K562 (cell line): ENCODE measurements at regions not wholly inside any gene's neighbourhood (a gene's known extent, or its start where the extent isn't known, plus 50 kb on each side); places are given as distances from the start of the nearest gene placed in this dataset.

Experiments
- ATAC-seq: fragments of 200-7000 bp; cut with Tn5 transposase; 3 replicates; pipeline ENCODE4 v1.9.1; 2020; ENCODE audit warnings: moderate library complexity
- BruUV-seq: library from RNA; stranded (reverse); fragments of 400-500 nt; replicated peaks from 2 replicates; lab custom pipeline; 2021; lab: Mats Ljungman, UMichigan
- CTCF ChIA-PET: fragments of 300-600 bp; formaldehyde crosslinking; extraction: SDS; loops from one replicate; lab custom pipeline; 2021; ENCODE audit warnings: low intra/inter-chr PET ratio; lab: Yijun Ruan, JAX
- POLR2A ChIA-PET: fragments of 300-600, 350-650 bp; sonication (Branson Sonifier 250); formaldehyde crosslinking; extraction: SDS; loops from one replicate; lab custom pipeline; 2021; ENCODE audit warnings: antibody characterized with exemption, inconsistent platforms; lab: Yijun Ruan, JAX
- DNase-seq, 4 experiments: peaks; one replicate each; pipeline versions ENCODE4 v3.0.0 to v3.0.0-alpha.2; 2011 to 2018; ENCODE audit warnings: low spot score in 3 of 4, mixed read lengths in 3 of 4; ENCODE audit errors: extremely low read depth in 1 of 4
- FAIRE-seq: peaks from 2 replicates; lab custom pipeline; 2011; peaks lifted over from hg19 to GRCh38; lab: Jason Lieb, UNC
- H2AFZ ChIP-seq: 2 replicates; pipeline ENCODE4 v1.6.0; 2011; ENCODE audit warnings: low read depth, low read length, control low read depth, inconsistent platforms
- H3K27ac ChIP-seq: fragments of 200-600 bp; 3 replicates; pipeline ENCODE4 v1.8.0; 2011; ENCODE audit warnings: low read depth, mild to moderate bottlenecking, control low read depth, inconsistent platforms, low read length, moderate library complexity, mixed read lengths; ENCODE audit errors: extremely low read depth
- H3K27me3 ChIP-seq, 2 experiments: fragments of 300-600 bp in 1 of 2; 2 replicates in 1 of 2; 3 replicates in 1 of 2; pipeline versions ENCODE4 v1.6.0 to v1.8.0; 2011; ENCODE audit warnings: inconsistent platforms in 2 of 2, low read length in 2 of 2, mild to moderate bottlenecking in 1 of 2, mixed read lengths in 1 of 2, moderate library complexity in 1 of 2; ENCODE audit not compliant: control insufficient read depth in 2 of 2, insufficient read depth in 2 of 2
- H3K36me3 ChIP-seq: fragments of 300-600 bp; 3 replicates; pipeline ENCODE4 v1.8.0; 2011; ENCODE audit warnings: mild to moderate bottlenecking, low read length, inconsistent platforms; ENCODE audit not compliant: control insufficient read depth, insufficient read depth
- H3K4me1 ChIP-seq, 2 experiments: fragments of 200-600 bp in 1 of 2; replicated peaks in 1 of 2; 2 replicates in 1 of 2; 3 replicates in 1 of 2; pipeline versions ENCODE4 v1.5.1 to v1.8.0; 2011; ENCODE audit warnings: inconsistent platforms in 2 of 2, low read length in 2 of 2, mild to moderate bottlenecking in 1 of 2, mixed read lengths in 1 of 2, moderate library complexity in 1 of 2; ENCODE audit not compliant: control insufficient read depth in 2 of 2, insufficient read depth in 2 of 2
- H3K4me2 ChIP-seq: 2 replicates; pipeline ENCODE4 v1.6.1; 2011; ENCODE audit warnings: low read length, control low read depth, inconsistent platforms, mixed read lengths; ENCODE audit not compliant: insufficient read depth
- H3K4me3 ChIP-seq: fragments of 200-600 bp; sonication (generic), shearing (Covaris generic); 2 replicates; pipeline ENCODE4 v1.5.1; 2016; ENCODE audit warnings: control low read depth, inconsistent platforms
- H3K79me2 ChIP-seq: fragments of 200-600 bp; 3 replicates; pipeline ENCODE4 v1.8.0; 2011; ENCODE audit warnings: low read length, inconsistent platforms; ENCODE audit not compliant: control insufficient read depth, insufficient read depth
- H3K9ac ChIP-seq, 2 experiments: 2 replicates each; pipeline versions ENCODE4 v1.6.0 to v1.6.1; 2011; ENCODE audit warnings: low read depth in 2 of 2, low read length in 2 of 2, control low read depth in 1 of 2, inconsistent platforms in 1 of 2, mild to moderate bottlenecking in 1 of 2, mixed read lengths in 1 of 2; ENCODE audit not compliant: insufficient read depth in 1 of 2
- H3K9me1 ChIP-seq: one replicate; pipeline ENCODE4 v1.6.0; 2011; ENCODE audit warnings: inconsistent platforms, mild to moderate bottlenecking, low read length, moderate library complexity; ENCODE audit not compliant: control insufficient read depth, insufficient read depth
- H3K9me3 ChIP-seq: replicated peaks from 2 replicates; pipeline ENCODE4 v1.5.1; 2011; ENCODE audit warnings: low read depth, low read length, inconsistent platforms; ENCODE audit not compliant: control insufficient read depth, insufficient read depth
- H4K20me1 ChIP-seq: replicated peaks from 2 replicates; pipeline ENCODE4 v1.6.1; 2011; ENCODE audit warnings: low read length, inconsistent platforms, mixed read lengths; ENCODE audit not compliant: control insufficient read depth, insufficient read depth
- ARNT ChIP-seq, 2 experiments: fragments of 450-650 bp; IDR thresholded peaks; 2 replicates each; pipeline ENCODE4 v1.6.1; 2016; ENCODE audit warnings: mild to moderate bottlenecking in 1 of 2
- CTBP1 ChIP-seq: fragments of 450-650 bp; IDR thresholded peaks from 2 replicates; pipeline ENCODE4 v1.6.1; 2016; ENCODE audit warnings: borderline replicate concordance
- IRF2 ChIP-seq: sonication (generic); formaldehyde crosslinking; IDR thresholded peaks from 2 replicates; pipeline ENCODE4 v1.8.1; 2022; ENCODE audit warnings: mild to moderate bottlenecking, missing genetic modification reagents
- KAT8 ChIP-seq: fragments of 450-650 bp; IDR thresholded peaks from 2 replicates; pipeline ENCODE4 v1.6.1; 2016; ENCODE audit warnings: low read depth, mild to moderate bottlenecking
- TAL1 ChIP-seq: fragments of 450-650 bp; IDR thresholded peaks from 2 replicates; pipeline ENCODE4 v1.6.1; 2016; ENCODE audit warnings: mild to moderate bottlenecking
- WGBS: fragments of 100-300 bp; shearing (Covaris generic); methylation state at CpG from one replicate; pipeline ENCODE4 v1.1.6; 2016; ENCODE audit warnings: low coverage, mixed read lengths; ENCODE audit not compliant: insufficient coverage; ENCODE audit errors: missing lambda C conversion rate; 5-methylcytosine and 5-hydroxymethylcytosine counted together
- in situ Hi-C: fragments of 300-500 bp; cut with MboI; formaldehyde crosslinking; loops from 4 replicates; pipeline ENCODE4 v1.15.0; 2018; ENCODE audit warnings: inconsistent platforms, mixed read lengths
- intact Hi-C: fragments of 100-400 bp; cut with micrococcal nuclease; formaldehyde crosslinking; loops from 2 replicates; pipeline ENCODE4 v1.14.2; 2022
- TF ChIP-seq, protein P1 (sequence below), 2 experiments: fragments of 450-650 bp; conservative IDR thresholded peaks; 2 replicates each; pipeline ENCODE4 v1.6.1; 2017; ENCODE audit warnings: mild to moderate bottlenecking in 2 of 2, moderate library complexity in 2 of 2
- TF ChIP-seq, protein P2 (sequence below), 2 experiments: fragments of 450-650 bp; IDR thresholded peaks; 2 replicates each; pipeline ENCODE4 v1.6.1; 2016

DNA sequence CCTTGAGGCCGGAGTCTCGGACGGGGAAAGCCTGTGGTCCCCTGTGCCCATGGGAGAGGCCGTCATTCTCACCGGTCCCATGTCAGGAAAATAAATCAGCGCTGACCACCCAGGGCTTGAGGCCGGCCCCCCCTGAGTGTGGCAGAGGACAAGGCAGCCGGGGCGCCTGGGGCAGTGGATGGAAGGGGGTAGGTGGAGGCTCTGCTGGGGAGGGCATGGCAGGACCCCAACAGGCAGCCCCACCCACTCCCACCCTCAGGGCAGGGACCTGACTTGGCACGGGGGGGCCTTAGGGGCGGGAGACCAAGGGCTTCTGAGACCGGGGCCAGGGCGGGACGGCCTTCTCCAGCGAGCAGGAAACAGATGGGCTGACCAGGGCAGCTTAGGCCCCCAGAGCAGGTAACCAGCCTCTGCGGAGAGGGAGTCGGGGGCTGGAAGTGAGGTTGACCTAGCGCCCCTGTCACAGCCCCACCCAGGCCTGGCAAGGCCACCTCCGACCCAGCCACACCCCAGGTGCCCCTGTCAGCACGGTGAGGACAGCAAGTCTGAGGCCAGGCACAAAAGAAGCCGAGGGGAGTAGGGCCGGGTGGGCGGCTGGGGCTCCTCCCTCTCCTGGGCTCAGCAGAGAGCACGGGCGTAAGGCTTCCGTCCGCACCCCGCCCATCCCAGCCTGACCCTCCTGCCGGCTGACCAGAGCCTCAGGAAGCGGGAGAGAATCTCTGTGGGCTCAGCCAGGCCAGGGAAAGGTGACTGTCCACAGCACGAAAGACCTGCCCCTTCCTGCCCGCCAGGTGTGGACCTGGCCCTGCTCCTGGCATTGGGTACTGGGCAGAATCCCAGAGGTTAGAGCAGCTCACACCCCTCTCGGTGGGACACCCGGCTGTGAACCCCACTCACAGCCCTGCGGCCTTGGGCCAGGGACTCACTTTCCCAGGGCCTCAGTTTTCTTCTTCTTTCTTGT, 87.4 kb downstream of the FOXL3 start (continued):
- TF ChIP-seq, protein P1, sequence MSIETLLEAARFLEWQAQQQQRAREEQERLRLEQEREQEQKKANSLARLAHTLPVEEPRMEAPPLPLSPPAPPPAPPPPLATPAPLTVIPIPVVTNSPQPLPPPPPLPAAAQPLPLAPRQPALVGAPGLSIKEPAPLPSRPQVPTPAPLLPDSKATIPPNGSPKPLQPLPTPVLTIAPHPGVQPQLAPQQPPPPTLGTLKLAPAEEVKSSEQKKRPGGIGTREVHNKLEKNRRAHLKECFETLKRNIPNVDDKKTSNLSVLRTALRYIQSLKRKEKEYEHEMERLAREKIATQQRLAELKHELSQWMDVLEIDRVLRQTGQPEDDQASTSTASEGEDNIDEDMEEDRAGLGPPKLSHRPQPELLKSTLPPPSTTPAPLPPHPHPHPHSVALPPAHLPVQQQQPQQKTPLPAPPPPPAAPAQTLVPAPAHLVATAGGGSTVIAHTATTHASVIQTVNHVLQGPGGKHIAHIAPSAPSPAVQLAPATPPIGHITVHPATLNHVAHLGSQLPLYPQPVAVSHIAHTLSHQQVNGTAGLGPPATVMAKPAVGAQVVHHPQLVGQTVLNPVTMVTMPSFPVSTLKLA (conservative IDR thresholded peaks at IDR 0.05) = no peak
- no peak for TF ChIP-seq TAL1
- TF ChIP-seq, protein P2, sequence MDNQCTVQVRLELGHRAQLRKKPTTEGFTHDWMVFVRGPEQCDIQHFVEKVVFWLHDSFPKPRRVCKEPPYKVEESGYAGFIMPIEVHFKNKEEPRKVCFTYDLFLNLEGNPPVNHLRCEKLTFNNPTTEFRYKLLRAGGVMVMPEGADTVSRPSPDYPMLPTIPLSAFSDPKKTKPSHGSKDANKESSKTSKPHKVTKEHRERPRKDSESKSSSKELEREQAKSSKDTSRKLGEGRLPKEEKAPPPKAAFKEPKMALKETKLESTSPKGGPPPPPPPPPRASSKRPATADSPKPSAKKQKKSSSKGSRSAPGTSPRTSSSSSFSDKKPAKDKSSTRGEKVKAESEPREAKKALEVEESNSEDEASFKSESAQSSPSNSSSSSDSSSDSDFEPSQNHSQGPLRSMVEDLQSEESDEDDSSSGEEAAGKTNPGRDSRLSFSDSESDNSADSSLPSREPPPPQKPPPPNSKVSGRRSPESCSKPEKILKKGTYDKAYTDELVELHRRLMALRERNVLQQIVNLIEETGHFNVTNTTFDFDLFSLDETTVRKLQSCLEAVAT (IDR thresholded peaks at IDR 0.05) = no peak

DNA sequence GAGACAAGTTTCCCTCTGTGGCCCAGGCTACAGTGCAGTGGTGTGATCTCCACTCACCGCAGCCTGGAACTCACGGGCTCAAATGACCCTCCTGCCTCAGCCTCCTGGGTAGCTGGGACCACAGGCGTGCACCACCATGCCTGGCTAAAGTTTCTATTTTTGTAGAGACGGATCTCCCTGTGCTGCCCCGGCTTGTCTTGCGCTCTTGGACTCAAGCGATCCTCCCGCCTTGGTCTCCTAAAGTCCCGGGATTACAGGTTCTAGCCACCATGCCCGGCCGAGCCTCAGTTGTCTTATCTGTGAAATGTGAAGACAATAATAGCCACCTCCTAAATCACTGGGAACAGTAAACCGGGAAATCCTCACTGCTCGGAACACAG, 88.1 kb downstream of the FOXL3 start:
- no peaks in the 10 kb centered on the region for H3K9me3 ChIP-seq
- CTCF ChIA-PET = no interaction called here
- BruUV-seq = no TSS peak
- in situ Hi-C loops (no loop called here), intact Hi-C loops (no loop called here)
- H4K20me1 ChIP-seq = peaks cover 6% of the 10 kb centered on the region; the same call in 1 of the 2 replicates
- no peak overlapping the region for H3K27ac ChIP-seq
- POLR2A ChIA-PET = interaction anchor here (1.0 kb wide), 1 partner anchor 119 kb away, joined by 3 read pairs; no protein-coding TSS in a partner anchor
- peaks cover 50 to 77% of the 10 kb centered on the region in 2 experiments for H3K27me3 ChIP-seq
- H3K9ac ChIP-seq = no peak overlapping the region
- no peak overlapping the region for H3K4me2 ChIP-seq
- DNase-seq (no peak), FAIRE-seq (no peak), ATAC-seq (no peak)
- H3K36me3 ChIP-seq = no peaks in the 10 kb centered on the region
- no peak overlapping the region for H3K4me3 ChIP-seq
- H2AFZ ChIP-seq = no peak overlapping the region
- no peaks in the 10 kb centered on the region for H3K9me1 ChIP-seq
- peaks cover 0 to 54% of the 10 kb centered on the region in 2 experiments; a peak in 2 of 5 replicates for H3K4me1 ChIP-seq
- TF ChIP-seq CTBP1 (no peak), KAT8 (no peak), ARNT (IDR thresholded peaks at IDR 0.05) (no peak), IRF2 (CRISPR knock-in tag) (no peak)
- 24% methylated on average over 12 of the region's 13 CpGs for WGBS
- no peaks in the 10 kb centered on the region for H3K79me2 ChIP-seq
